Cardiac muscle cell (in vitro differentiated cells and primary cell): ENCODE measurements at regions not wholly inside any gene's neighbourhood (a gene's known extent, or its start where the extent isn't known, plus 50 kb on each side); places are given as distances from the start of the nearest gene placed in this dataset.

Experiments used
- DNase-seq, 2 donors: peaks; one replicate each; pipeline versions ENCODE4 v3.0.0 to v3.0.0-alpha.2; 2010 to 2017; ENCODE audit warnings: low read depth in 1 of 2, low spot score in 1 of 2
- H3K27ac ChIP-seq: fragments of 200-600 bp; sonication (generic); 2 replicates; pipeline ENCODE4 v1.5.1; 2016
- H3K27me3 ChIP-seq: fragments of 200-600 bp; sonication (generic); 2 replicates; pipeline ENCODE4 v1.6.0; 2016; ENCODE audit warnings: control low read depth
- H3K36me3 ChIP-seq: fragments of 200-600 bp; sonication (generic); 2 replicates; pipeline ENCODE4 v1.5.1; 2016; ENCODE audit warnings: control low read depth
- H3K4me1 ChIP-seq: fragments of 200-600 bp; sonication (generic); 2 replicates; pipeline ENCODE4 v1.8.1; 2017; ENCODE audit warnings: low read depth, mild to moderate bottlenecking, mixed run types
- H3K4me3 ChIP-seq: fragments of 200-600 bp; sonication (generic); 2 replicates; pipeline ENCODE4 v1.5.1; 2016; ENCODE audit warnings: mild to moderate bottlenecking
- H3K9me3 ChIP-seq: fragments of 200-600 bp; sonication (generic); 2 replicates; pipeline ENCODE4 v1.5.1; 2017; ENCODE audit warnings: low read depth, mild to moderate bottlenecking, control low read depth
- TF ChIP-seq, protein P1 (sequence below): IDR thresholded peaks from 2 replicates; pipeline ENCODE4 v1.5.1; 2012; ENCODE audit warnings: low read depth, mild to moderate bottlenecking, low read length

DNA sequence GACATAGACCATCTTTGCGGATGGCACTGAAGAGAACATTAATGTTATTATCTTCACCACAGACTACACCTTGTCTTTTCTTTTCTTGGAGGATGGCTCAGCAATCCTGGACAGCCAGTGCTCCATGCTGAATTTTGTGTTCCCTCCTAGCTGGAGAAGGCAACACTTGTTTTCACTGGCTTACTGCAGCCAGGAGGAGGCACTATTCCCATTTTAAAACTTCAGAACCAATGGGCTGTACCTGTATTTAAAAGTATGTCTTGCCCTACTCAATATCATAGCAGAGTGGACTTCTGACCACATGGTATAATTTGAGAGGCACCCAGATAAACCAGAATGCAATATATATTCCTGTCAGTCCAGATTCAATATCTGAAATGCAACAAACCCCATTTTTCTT lies 53.3 kb upstream of the POGK start:
- Histone ChIP-seq H3K4me1 (peaks cover 3% of the 10 kb centered on the region), H3K36me3 (no peaks in the 10 kb centered on the region), H3K27ac (no peak overlapping the region), H3K9me3 (no peaks in the 10 kb centered on the region), H3K27me3 (no peaks in the 10 kb centered on the region), H3K4me3 (no peak overlapping the region)
- DNase-seq, result no peak
- TF ChIP-seq, protein P1, sequence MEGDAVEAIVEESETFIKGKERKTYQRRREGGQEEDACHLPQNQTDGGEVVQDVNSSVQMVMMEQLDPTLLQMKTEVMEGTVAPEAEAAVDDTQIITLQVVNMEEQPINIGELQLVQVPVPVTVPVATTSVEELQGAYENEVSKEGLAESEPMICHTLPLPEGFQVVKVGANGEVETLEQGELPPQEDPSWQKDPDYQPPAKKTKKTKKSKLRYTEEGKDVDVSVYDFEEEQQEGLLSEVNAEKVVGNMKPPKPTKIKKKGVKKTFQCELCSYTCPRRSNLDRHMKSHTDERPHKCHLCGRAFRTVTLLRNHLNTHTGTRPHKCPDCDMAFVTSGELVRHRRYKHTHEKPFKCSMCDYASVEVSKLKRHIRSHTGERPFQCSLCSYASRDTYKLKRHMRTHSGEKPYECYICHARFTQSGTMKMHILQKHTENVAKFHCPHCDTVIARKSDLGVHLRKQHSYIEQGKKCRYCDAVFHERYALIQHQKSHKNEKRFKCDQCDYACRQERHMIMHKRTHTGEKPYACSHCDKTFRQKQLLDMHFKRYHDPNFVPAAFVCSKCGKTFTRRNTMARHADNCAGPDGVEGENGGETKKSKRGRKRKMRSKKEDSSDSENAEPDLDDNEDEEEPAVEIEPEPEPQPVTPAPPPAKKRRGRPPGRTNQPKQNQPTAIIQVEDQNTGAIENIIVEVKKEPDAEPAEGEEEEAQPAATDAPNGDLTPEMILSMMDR, result no peak

DNA sequence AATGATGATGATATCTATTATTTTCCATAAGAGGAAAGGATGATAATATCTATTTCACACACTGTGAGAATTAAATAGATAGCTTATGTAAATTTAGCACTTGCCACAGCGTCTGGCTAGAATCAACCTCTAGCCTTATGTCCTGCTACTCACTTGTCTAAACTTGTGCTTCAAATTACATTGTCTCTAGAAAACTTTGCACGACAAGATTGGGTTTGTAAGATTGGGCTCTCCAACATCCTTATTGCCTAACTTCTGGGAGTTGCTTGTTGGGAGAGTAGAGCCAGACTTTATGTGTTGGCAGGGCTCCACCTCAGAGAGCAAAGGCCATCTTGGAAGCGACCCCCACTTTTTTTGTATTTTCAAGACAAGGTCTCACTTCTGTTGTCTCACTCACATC lies 50.0 kb upstream of the POGK start:
- Histone ChIP-seq H3K36me3 (no peaks in the 10 kb centered on the region), H3K27ac (no peak overlapping the region), H3K27me3 (no peaks in the 10 kb centered on the region), H3K9me3 (no peaks in the 10 kb centered on the region), H3K4me3 (no peak overlapping the region), H3K4me1 (peaks cover 2% of the 10 kb centered on the region)
- TF ChIP-seq, protein P1, result no peak
- no peak for DNase-seq
